Colonic mucosa (tissue), 4 donors: ENCODE measurements at regions not wholly inside any gene's neighbourhood (a gene's known extent, or its start where the extent isn't known, plus 50 kb on each side); places are given as distances from the start of the nearest gene placed in this dataset.

ENCODE experiments used
- DNase-seq: peaks from one replicate; pipeline ENCODE4 v3.0.0-alpha.2; 2020
- H3K27ac ChIP-seq: fragments of 200-600 bp; one replicate; pipeline ENCODE4 v1.8.0; 2021
- H3K27me3 ChIP-seq: fragments of 200-600 bp; one replicate; pipeline ENCODE4 v1.8.0; 2021
- H3K36me3 ChIP-seq: fragments of 200-600 bp; one replicate; pipeline ENCODE4 v1.8.0; 2021
- H3K4me1 ChIP-seq: fragments of 200-600 bp; one replicate; pipeline ENCODE4 v1.8.0; 2021; ENCODE audit warnings: mild to moderate bottlenecking
- H3K4me3 ChIP-seq: fragments of 200-600 bp; one replicate; pipeline ENCODE4 v1.8.0; 2021
- H3K9ac ChIP-seq, 2 donors: one replicate each; pipeline ENCODE4 v1.7.0; 2013; ENCODE audit warnings: control low read depth in 2 of 2, low read depth in 2 of 2, low read length in 2 of 2
- H3K9me3 ChIP-seq: fragments of 200-600 bp; one replicate; pipeline ENCODE4 v1.8.0; 2021
- CTCF ChIP-seq: fragments of 200-600 bp; IDR thresholded peaks from one replicate; pipeline ENCODE4 v1.8.0; 2022; ENCODE audit warnings: antibody characterized with exemption, mild to moderate bottlenecking
- intact Hi-C: fragments of 100-400 bp; cut with DNase I; formaldehyde crosslinking; loops from one replicate; pipeline ENCODE4 v1.14.1; 2022
- donor health status: healthy.
- donor health status: DM: no; HTN: no; CAD: no.
- donor health status: DM: no; HTN: no; CAD: no.

- DNase-seq, result no peak
- TF ChIP-seq CTCF, result no peak
- Histone ChIP-seq H3K27me3 (no peaks in the 10 kb centered on the region), H3K4me1 (no peaks in the 10 kb centered on the region), H3K36me3 (no peaks in the 10 kb centered on the region), H3K9me3 (no peaks in the 10 kb centered on the region), H3K9ac (no peak overlapping the region), H3K4me3 (no peak overlapping the region), H3K27ac (no peak overlapping the region)
- intact Hi-C loops, result no loop called here
Measured at GRCh38 chr17:70871180-70871818, 702.0 kb downstream of the KCNJ2 start.

- no peak overlapping the region for H3K27ac ChIP-seq
- H3K27me3 ChIP-seq, result no peaks in the 10 kb centered on the region
- no peaks in the 10 kb centered on the region for H3K36me3 ChIP-seq
- no peak for DNase-seq
- intact Hi-C loops, result no loop called here
- no peak for TF ChIP-seq CTCF
- no peaks in the 10 kb centered on the region for H3K4me1 ChIP-seq
- no peak overlapping the region for H3K4me3 ChIP-seq
- no peaks in the 10 kb centered on the region for H3K9me3 ChIP-seq
- H3K9ac ChIP-seq, result no peak overlapping the region
Measured at GRCh38 chr17:70872103-70872502, 702.8 kb downstream of the KCNJ2 start.

GRCh38 chr17:70875729-70876310 lies 706.5 kb downstream of the KCNJ2 start:
- DNase-seq, result no peak
- no peaks in the 10 kb centered on the region for H3K36me3 ChIP-seq
- no peaks in the 10 kb centered on the region for H3K27me3 ChIP-seq
- intact Hi-C loops, result no loop called here
- no peak overlapping the region for H3K4me3 ChIP-seq
- H3K9me3 ChIP-seq, result no peaks in the 10 kb centered on the region
- H3K9ac ChIP-seq, result no peak overlapping the region
- no peak overlapping the region for H3K27ac ChIP-seq
- no peaks in the 10 kb centered on the region for H3K4me1 ChIP-seq
- no peak for TF ChIP-seq CTCF

GRCh38 chr17:70878879-70879278 lies 709.5 kb downstream of the KCNJ2 start:
- Histone ChIP-seq H3K4me1 (no peaks in the 10 kb centered on the region), H3K9me3 (no peaks in the 10 kb centered on the region), H3K36me3 (no peaks in the 10 kb centered on the region), H3K9ac (no peak overlapping the region), H3K27ac (no peak overlapping the region), H3K27me3 (no peaks in the 10 kb centered on the region), H3K4me3 (no peak overlapping the region)
- no peak for TF ChIP-seq CTCF
- no peak for DNase-seq
- intact Hi-C loops, result no loop called here

- no peak for TF ChIP-seq CTCF
- H3K27ac ChIP-seq, result no peak overlapping the region
- H3K4me3 ChIP-seq, result no peak overlapping the region
- intact Hi-C loops, result no loop called here
- H3K4me1 ChIP-seq, result no peaks in the 10 kb centered on the region
- H3K36me3 ChIP-seq, result no peaks in the 10 kb centered on the region
- no peak for DNase-seq
- no peak overlapping the region for H3K9ac ChIP-seq
- no peaks in the 10 kb centered on the region for H3K27me3 ChIP-seq
- no peaks in the 10 kb centered on the region for H3K9me3 ChIP-seq
Measured at GRCh38 chr17:70879401-70879800, 710.1 kb downstream of the KCNJ2 start.
